HCT116 (cell line): ENCODE measurements at regions not wholly inside any gene's neighbourhood (a gene's known extent, or its start where the extent isn't known, plus 50 kb on each side); places are given as distances from the start of the nearest gene placed in this dataset.

Source experiments
- ATAC-seq: fragments of 200-7000 bp; cut with Tn5 transposase; 2 replicates; pipeline ENCODE4 v1.9.1; 2020; ENCODE audit warnings: mild to moderate bottlenecking, moderate library complexity
- BruUV-seq: library from RNA; stranded (reverse); fragments of 400-500 nt; replicated peaks from 2 replicates; lab custom pipeline; 2021; lab: Mats Ljungman, UMichigan
- CTCF ChIA-PET: fragments of 300-600 bp; sonication (Branson Sonifier 250); formaldehyde crosslinking; loops from one replicate; lab custom pipeline; 2021; ENCODE audit warnings: antibody characterized with exemption; lab: Charles Lee
- POLR2A ChIA-PET: fragments of 300-600, 350-600 bp; sonication (Branson Sonifier 250); formaldehyde crosslinking; loops from one replicate; lab custom pipeline; 2021; ENCODE audit warnings: antibody characterized with exemption; lab: Charles Lee
- RAD21 ChIA-PET, 2 experiments: fragments of 300-600 bp; sonication (Branson Sonifier 250); formaldehyde crosslinking; loops; one replicate each; lab custom pipeline; 2023; ENCODE audit warnings: low total read pairs in 2 of 2; ENCODE audit not compliant: uncharacterized antibody in 2 of 2, unreplicated experiment in 2 of 2, low non-redundant PET in 1 of 2; lab: Charles Lee
- DNase-seq: peaks from one replicate; pipeline ENCODE4 v3.0.0-alpha.2; 2010; ENCODE audit warnings: low read depth, low spot score
- H2AFZ ChIP-seq: fragments of 200-600 bp; shearing (Covaris generic), sonication (generic); 2 replicates; pipeline ENCODE4 v1.6.1; 2017; ENCODE audit warnings: low read depth, mixed run types, mixed read lengths, antibody characterized with exemption, low read length; ENCODE audit not compliant: poor library complexity, severe bottlenecking
- H3K27ac ChIP-seq: 2 replicates; pipeline ENCODE4 v1.5.1; 2012; ENCODE audit warnings: low read depth, low read length
- H3K27me3 ChIP-seq: fragments of 200-600 bp; sonication (generic); 2 replicates; pipeline ENCODE4 v1.6.1; 2016; ENCODE audit warnings: mixed run types, low read length, mixed read lengths; ENCODE audit not compliant: insufficient read depth
- H3K36me3 ChIP-seq, 2 experiments: fragments of 200-500 bp in 1 of 2; fragments of 200-600 bp in 1 of 2; sonication (Bioruptor generic) in 1 of 2; sonication (generic) in 1 of 2; 2 replicates each; pipeline versions ENCODE4 v1.5.1 to v1.6.1; 2014 to 2016; ENCODE audit warnings: low read length in 2 of 2, inconsistent platforms in 1 of 2, mixed read lengths in 1 of 2, mixed run types in 1 of 2; ENCODE audit not compliant: insufficient read depth in 2 of 2, control insufficient read depth in 1 of 2
- H3K4me1 ChIP-seq, 2 experiments: fragments of 200-600 bp in 1 of 2; sonication (generic) in 1 of 2; 2 replicates each; pipeline versions ENCODE4 v1.5.1 to v1.6.1; 2012 to 2017; ENCODE audit warnings: low read length in 2 of 2, inconsistent platforms in 1 of 2, mild to moderate bottlenecking in 1 of 2, mixed read lengths in 1 of 2, mixed run types in 1 of 2, moderate library complexity in 1 of 2; ENCODE audit not compliant: insufficient read depth in 2 of 2, control insufficient read depth in 1 of 2
- H3K4me2 ChIP-seq: fragments of 200-600 bp; sonication (generic); 2 replicates; pipeline ENCODE4 v1.6.1; 2017; ENCODE audit warnings: mixed run types, low read length, mixed read lengths
- H3K4me3 ChIP-seq, 2 experiments: fragments of 200-600 bp in 1 of 2; sonication (generic) in 1 of 2; replicated peaks in 1 of 2; 2 replicates each; pipeline ENCODE4 v1.5.1; 2011 to 2016; ENCODE audit warnings: low read length in 2 of 2, control low read depth in 1 of 2, low read depth in 1 of 2, mild to moderate bottlenecking in 1 of 2, mixed read lengths in 1 of 2, mixed run types in 1 of 2
- H3K79me2 ChIP-seq: fragments of 200-600 bp; sonication (generic); 2 replicates; pipeline ENCODE4 v1.6.1; 2017; ENCODE audit warnings: mild to moderate bottlenecking, mixed run types, low read length, moderate library complexity, mixed read lengths; ENCODE audit not compliant: insufficient read depth
- H3K9ac ChIP-seq: fragments of 200-600 bp; sonication (generic); 2 replicates; pipeline ENCODE4 v1.6.1; 2016; ENCODE audit warnings: low read length, mixed read lengths
- H3K9me2 ChIP-seq: fragments of 200-600 bp; sonication (generic), shearing (Covaris generic); 2 replicates; pipeline ENCODE4 v1.6.1; 2017; ENCODE audit warnings: mixed run types, mild to moderate bottlenecking, moderate library complexity; ENCODE audit not compliant: insufficient read depth
- H3K9me3 ChIP-seq, 2 experiments: fragments of 200-500 bp in 1 of 2; fragments of 200-600 bp in 1 of 2; sonication (Bioruptor generic) in 1 of 2; sonication (generic) in 1 of 2; 2 replicates each; pipeline ENCODE4 v1.6.1; 2014 to 2017; ENCODE audit warnings: low read length in 2 of 2, mixed read lengths in 2 of 2, inconsistent platforms in 1 of 2, low read depth in 1 of 2, mild to moderate bottlenecking in 1 of 2, mixed run types in 1 of 2, moderate library complexity in 1 of 2; ENCODE audit not compliant: control insufficient read depth in 1 of 2, insufficient read depth in 1 of 2
- H4K20me1 ChIP-seq: fragments of 200-600 bp; sonication (generic), shearing (Covaris generic); 2 replicates; pipeline ENCODE4 v1.6.1; 2017; ENCODE audit warnings: mixed run types, mild to moderate bottlenecking, moderate library complexity; ENCODE audit not compliant: insufficient read depth
- ATF3 ChIP-seq: IDR thresholded peaks from 2 replicates; pipeline ENCODE4 v1.6.1; 2012
- EZH2 ChIP-seq: fragments of 200-600 bp; sonication (generic); IDR thresholded peaks from 2 replicates; pipeline ENCODE4 v1.6.1; 2017; ENCODE audit warnings: antibody characterized with exemption, mixed run types
- EZH2phosphoT487 ChIP-seq: fragments of 200-600 bp; IDR thresholded peaks from 2 replicates; pipeline ENCODE4 v1.6.1; 2018; ENCODE audit warnings: antibody characterized with exemption, borderline replicate concordance
- MAX ChIP-seq: IDR thresholded peaks from 2 replicates; pipeline ENCODE4 v1.6.1; 2012
- POLR2A ChIP-seq: IDR thresholded peaks from 2 replicates; pipeline ENCODE4 v1.7.0; 2011; ENCODE audit warnings: borderline replicate concordance; ENCODE audit not compliant: insufficient read depth, insufficient read length; ENCODE audit errors: extremely low read depth
- POLR2AphosphoS5 ChIP-seq: IDR thresholded peaks from 2 replicates; pipeline ENCODE4 v1.6.1; 2011; ENCODE audit warnings: mild to moderate bottlenecking, low read depth, low read length, moderate library complexity
- RAD21 ChIP-seq: IDR thresholded peaks from 2 replicates; pipeline ENCODE4 v1.6.1; 2012; ENCODE audit warnings: low read depth, mild to moderate bottlenecking
- SIN3A ChIP-seq: IDR thresholded peaks from 2 replicates; pipeline ENCODE4 v1.6.1; 2012; ENCODE audit warnings: low read depth
- SP1 ChIP-seq: IDR thresholded peaks from 2 replicates; pipeline ENCODE4 v1.6.1; 2012; ENCODE audit warnings: low read depth
- SRF ChIP-seq: IDR thresholded peaks from 2 replicates; pipeline ENCODE4 v1.6.1; 2012; ENCODE audit warnings: low read depth
- TCF7L2 ChIP-seq: IDR thresholded peaks from 2 replicates; pipeline ENCODE4 v1.7.0; 2011; ENCODE audit warnings: borderline replicate concordance, inconsistent platforms; ENCODE audit not compliant: insufficient read depth, insufficient read length; ENCODE audit errors: extremely low read depth
- intact Hi-C: fragments of 100-400 bp; cut with micrococcal nuclease; formaldehyde crosslinking; loops from 2 replicates; pipeline ENCODE4 v1.10.0; 2022
- TF ChIP-seq, protein P1 (sequence below), 3 experiments: fragments of 200-600 bp in 1 of 3; sonication (generic) in 1 of 3; IDR thresholded peaks in 2 of 3; conservative IDR thresholded peaks in 1 of 3; 2 replicates each; pipeline ENCODE4 v1.5.1; 2012 to 2017; ENCODE audit warnings: low read depth in 2 of 3, low read length in 2 of 3, antibody characterized with exemption in 1 of 3, borderline replicate concordance in 1 of 3, control low read depth in 1 of 3, mild to moderate bottlenecking in 1 of 3, mixed read lengths in 1 of 3, mixed run types in 1 of 3, moderate library complexity in 1 of 3; ENCODE audit not compliant: insufficient read depth in 1 of 3

DNA sequence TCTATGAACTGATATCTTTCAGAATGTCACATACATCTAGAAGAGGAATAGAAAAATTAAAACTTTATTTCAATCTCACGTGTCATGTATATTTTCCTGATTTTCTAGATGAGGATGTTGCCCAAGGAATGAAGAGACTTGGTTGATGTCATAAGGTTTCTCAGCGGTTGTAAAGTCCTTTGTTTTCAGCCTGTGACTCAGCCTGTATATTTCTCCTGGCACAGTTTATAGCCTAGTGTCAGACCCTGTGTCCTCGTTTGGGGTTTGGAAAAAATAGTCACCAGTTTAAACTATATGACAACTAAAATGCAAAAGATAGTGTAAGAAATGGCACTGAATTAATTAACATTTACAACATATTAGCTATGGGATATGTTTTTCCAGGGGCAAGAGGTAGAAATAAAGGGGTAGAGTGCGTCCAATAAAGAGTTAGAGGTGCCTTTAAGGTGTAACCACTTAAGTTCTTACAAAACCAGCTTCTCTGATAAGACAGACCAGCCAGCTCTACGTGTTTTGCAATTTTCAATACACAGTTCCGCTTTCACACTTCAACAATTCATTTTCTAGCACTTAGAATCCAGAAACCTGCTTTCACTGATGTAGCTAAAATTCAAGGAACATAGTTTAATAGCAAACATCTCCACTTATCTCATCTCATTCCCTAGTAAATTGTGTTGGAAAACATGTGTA, 1432.6 kb upstream of the TENM4 start:
- TF ChIP-seq TCF7L2: no peak
- no peak for TF ChIP-seq EZH2phosphoT487
- no peak for TF ChIP-seq POLR2A
- no peak for TF ChIP-seq SIN3A
- TF ChIP-seq SRF: no peak
- no peak for TF ChIP-seq EZH2
- TF ChIP-seq, protein P1, sequence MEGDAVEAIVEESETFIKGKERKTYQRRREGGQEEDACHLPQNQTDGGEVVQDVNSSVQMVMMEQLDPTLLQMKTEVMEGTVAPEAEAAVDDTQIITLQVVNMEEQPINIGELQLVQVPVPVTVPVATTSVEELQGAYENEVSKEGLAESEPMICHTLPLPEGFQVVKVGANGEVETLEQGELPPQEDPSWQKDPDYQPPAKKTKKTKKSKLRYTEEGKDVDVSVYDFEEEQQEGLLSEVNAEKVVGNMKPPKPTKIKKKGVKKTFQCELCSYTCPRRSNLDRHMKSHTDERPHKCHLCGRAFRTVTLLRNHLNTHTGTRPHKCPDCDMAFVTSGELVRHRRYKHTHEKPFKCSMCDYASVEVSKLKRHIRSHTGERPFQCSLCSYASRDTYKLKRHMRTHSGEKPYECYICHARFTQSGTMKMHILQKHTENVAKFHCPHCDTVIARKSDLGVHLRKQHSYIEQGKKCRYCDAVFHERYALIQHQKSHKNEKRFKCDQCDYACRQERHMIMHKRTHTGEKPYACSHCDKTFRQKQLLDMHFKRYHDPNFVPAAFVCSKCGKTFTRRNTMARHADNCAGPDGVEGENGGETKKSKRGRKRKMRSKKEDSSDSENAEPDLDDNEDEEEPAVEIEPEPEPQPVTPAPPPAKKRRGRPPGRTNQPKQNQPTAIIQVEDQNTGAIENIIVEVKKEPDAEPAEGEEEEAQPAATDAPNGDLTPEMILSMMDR (IDR thresholded peaks at IDR 0.05 in 2 of 3, conservative IDR thresholded peaks at IDR 0.05 in 1 of 3; ENCODE audit: borderline replicate concordance in 1 of 3, insufficient read depth in 1 of 3, low read depth in 2 of 3, low read length in 2 of 3): no peak
- TF ChIP-seq ATF3: no peak
- TF ChIP-seq POLR2AphosphoS5: no peak
- no peak for TF ChIP-seq SP1
- TF ChIP-seq RAD21: no peak
- TF ChIP-seq MAX: no peak
- ChIA-PET POLR2A (no interaction called here), CTCF (no interaction called here), RAD21 (no interaction called here)
- Histone ChIP-seq H3K4me3 (no peak overlapping the region), H2AFZ (no peak overlapping the region), H4K20me1 (no peaks in the 10 kb centered on the region), H3K27me3 (no peaks in the 10 kb centered on the region), H3K27ac (no peak overlapping the region), H3K79me2 (no peaks in the 10 kb centered on the region), H3K4me1 (no peaks in the 10 kb centered on the region), H3K9me2 (no peaks in the 10 kb centered on the region), H3K9ac (no peak overlapping the region), H3K36me3 (no peaks in the 10 kb centered on the region), H3K4me2 (no peak overlapping the region), H3K9me3 (peaks cover 6 to 28% of the 10 kb centered on the region in 2 experiments; a peak in 2 of 4 replicates)
- DNase-seq: no peak
- no peak for ATAC-seq
- no TSS peak for BruUV-seq
- intact Hi-C loops: no loop called here
